Activated naive CD4-positive, alpha-beta T cell treated with Interleukin-2 at 50 U/mL for 16 hours (primary cell): ENCODE measurements at regions not wholly inside any gene's neighbourhood (a gene's known extent, or its start where the extent isn't known, plus 50 kb on each side); places are given as distances from the start of the nearest gene placed in this dataset.
"Not testable (repeated sequence)": the region's sequence is repeated elsewhere in the genome, so short reads cannot be mapped to it uniquely, and the experiment has no call there.

Source experiments
- DNase-seq: peaks from one replicate; pipeline ENCODE4 v3.0.0-alpha.2; 2020

- no peak for DNase-seq
These were observed 266.3 kb downstream of the SEC61B start for GRCh38 chr9:99488131-99489059.

GRCh38 chr9:99489060-99489413, 267.0 kb downstream of the SEC61B start:
- DNase-seq = no peak

GRCh38 chr9:99490729-99491128, 268.6 kb downstream of the SEC61B start:
- no peak for DNase-seq

- no peak for DNase-seq
These were observed 269.5 kb downstream of the SEC61B start for GRCh38 chr9:99491408-99492158.

GRCh38 chr9:99497641-99498040, 275.6 kb downstream of the SEC61B start:
- no peak for DNase-seq

- not testable (repeated sequence) for DNase-seq
These were observed 276.9 kb downstream of the SEC61B start for GRCh38 chr9:99498979-99499378.

- DNase-seq = no peak
These were observed 283.9 kb downstream of the SEC61B start for GRCh38 chr9:99505936-99506335.

GRCh38 chr9:99506747-99507348, 284.8 kb downstream of the SEC61B start:
- no peak for DNase-seq

GRCh38 chr9:99509065-99509745, 287.1 kb downstream of the SEC61B start:
- no peak for DNase-seq

GRCh38 chr9:99509900-99510535, 287.9 kb downstream of the SEC61B start:
- no peak for DNase-seq

- DNase-seq = no peak
These were observed 289.6 kb downstream of the SEC61B start for GRCh38 chr9:99511723-99512122.

- DNase-seq = no peak
These were observed 291.5 kb downstream of the SEC61B start for GRCh38 chr9:99513441-99514112.

- DNase-seq = no peak
These were observed 293.0 kb downstream of the SEC61B start for GRCh38 chr9:99515093-99515492.

GRCh38 chr9:99515895-99516656, 294.0 kb downstream of the SEC61B start:
- DNase-seq = no peak

GRCh38 chr9:99516657-99517049, 294.6 kb downstream of the SEC61B start:
- DNase-seq = no peak

- DNase-seq = no peak
These were observed 297.8 kb upstream of the NR4A3 start for GRCh38 chr9:99523838-99524237.

- DNase-seq = no peak
These were observed 290.4 kb upstream of the NR4A3 start for GRCh38 chr9:99531313-99531712.

GRCh38 chr9:99533421-99533820, 288.3 kb upstream of the NR4A3 start:
- no peak for DNase-seq

GRCh38 chr9:99537996-99538395, 283.7 kb upstream of the NR4A3 start:
- DNase-seq = no peak

- DNase-seq = no peak
These were observed 277.2 kb upstream of the NR4A3 start for GRCh38 chr9:99544526-99544925.

GRCh38 chr9:99549441-99549840, 272.2 kb upstream of the NR4A3 start:
- no peak for DNase-seq
